ENCODE measurements at regions not wholly inside any gene's neighbourhood (a gene's known extent, or its start where the extent isn't known, plus 50 kb on each side); places are given as distances from the start of the nearest gene placed in this dataset.
"Not testable (repeated sequence)": the region's sequence is repeated elsewhere in the genome, so short reads cannot be mapped to it uniquely, and the experiment has no call there.

GRCh38 chr5:100683881-100684280 lies 148.7 kb downstream of the FAM174A start (continued):
- TF ChIP-seq ZBTB4 (CRISPR knock-in tag; IDR thresholded peaks at IDR 0.05) (no peak), PAX8 (IDR thresholded peaks at IDR 0.05) (no peak)

- H4K20me1 ChIP-seq (ENCODE audit: control insufficient read depth, insufficient read depth); ATAC-seq; H3K9me3 ChIP-seq (replicated peaks; ENCODE audit: control insufficient read depth, insufficient read depth, low read length); POLR2A ChIA-PET; H3K9ac ChIP-seq (ENCODE audit: control insufficient read depth, insufficient read depth, low read length); in situ Hi-C loops (cut with MboI); intact Hi-C loops (cut with micrococcal nuclease; ENCODE audit: unreplicated experiment); H3K4me2 ChIP-seq (ENCODE audit: control insufficient read depth, insufficient read depth); H3K27ac ChIP-seq (ENCODE audit: control insufficient read depth, insufficient read depth); H3K27me3 ChIP-seq (replicated peaks in 1 of 2; ENCODE audit: control insufficient read depth in 2 of 2, insufficient read depth in 2 of 2, low read length in 1 of 2); RAD21 ChIA-PET (ENCODE audit: unreplicated experiment); BruUV-seq (replicated peaks); H2AFZ ChIP-seq (ENCODE audit: control insufficient read depth, low read depth, low read length); DNase-seq (ENCODE audit: low read depth, low spot score); H3K4me3 ChIP-seq; FAIRE-seq; H3K4me1 ChIP-seq (ENCODE audit: control insufficient read depth, insufficient read depth, low read length); H3K79me2 ChIP-seq (ENCODE audit: control insufficient read depth, insufficient read depth, low read length); H3K36me3 ChIP-seq (ENCODE audit: control insufficient read depth in 2 of 2, insufficient read depth in 2 of 2, low read length in 1 of 2): not testable (repeated sequence)
- ChIA-PET SMC1A (ENCODE audit: uncharacterized antibody, unreplicated experiment) (interaction anchor here (0.6 to 1.4 kb wide), 3 partner anchors 8 to 13 kb away, joined by 3 to 4 read pairs (median 3); no protein-coding TSS in a partner anchor), CTCF (interaction anchor here (1.5 kb wide), 1 partner anchor 19 kb away, joined by 6 read pairs; no protein-coding TSS in a partner anchor)
- 65% methylated on average over 2 of the region's 2 CpGs for WGBS (ENCODE audit: insufficient coverage, insufficient replicate concordance, low lambda C conversion rate, missing lambda C conversion rate)
Measured at GRCh38 chr5:100685122-100685521, 149.9 kb downstream of the FAM174A start.

GRCh38 chr5:100688834-100689233 lies 153.7 kb downstream of the FAM174A start:
- ATAC-seq; BruUV-seq (replicated peaks); SMC1A ChIA-PET (ENCODE audit: uncharacterized antibody, unreplicated experiment); in situ Hi-C loops (cut with MboI); H3K27ac ChIP-seq (ENCODE audit: control insufficient read depth, insufficient read depth); CTCF ChIA-PET; H3K4me3 ChIP-seq; H3K36me3 ChIP-seq (ENCODE audit: control insufficient read depth in 2 of 2, insufficient read depth in 2 of 2, low read length in 1 of 2); H3K9me3 ChIP-seq (replicated peaks; ENCODE audit: control insufficient read depth, insufficient read depth, low read length); FAIRE-seq; H3K79me2 ChIP-seq (ENCODE audit: control insufficient read depth, insufficient read depth, low read length); H3K4me1 ChIP-seq (ENCODE audit: control insufficient read depth, insufficient read depth, low read length); DNase-seq (ENCODE audit: low read depth, low spot score); H3K27me3 ChIP-seq (replicated peaks in 1 of 2; ENCODE audit: control insufficient read depth in 2 of 2, insufficient read depth in 2 of 2, low read length in 1 of 2); intact Hi-C loops (cut with micrococcal nuclease; ENCODE audit: unreplicated experiment); RAD21 ChIA-PET (ENCODE audit: unreplicated experiment); H3K9ac ChIP-seq (ENCODE audit: control insufficient read depth, insufficient read depth, low read length); H4K20me1 ChIP-seq (ENCODE audit: control insufficient read depth, insufficient read depth); POLR2A ChIA-PET; H2AFZ ChIP-seq (ENCODE audit: control insufficient read depth, low read depth, low read length); H3K4me2 ChIP-seq (ENCODE audit: control insufficient read depth, insufficient read depth): not testable (repeated sequence)
- 85% methylated on average over 11 of the region's 26 CpGs for WGBS (ENCODE audit: insufficient coverage, insufficient replicate concordance, low lambda C conversion rate, missing lambda C conversion rate)
